ENCODE measurements at regions not wholly inside any gene's neighbourhood (a gene's known extent, or its start where the extent isn't known, plus 50 kb on each side); places are given as distances from the start of the nearest gene placed in this dataset.
"Not testable (repeated sequence)": the region's sequence is repeated elsewhere in the genome, so short reads cannot be mapped to it uniquely, and the experiment has no call there.

- no peak for DNase-seq (ENCODE audit: low spot score)
These were observed 199.7 kb downstream of the CRLF2 start for GRCh38 chrX:1012678-1013300.

DNA sequence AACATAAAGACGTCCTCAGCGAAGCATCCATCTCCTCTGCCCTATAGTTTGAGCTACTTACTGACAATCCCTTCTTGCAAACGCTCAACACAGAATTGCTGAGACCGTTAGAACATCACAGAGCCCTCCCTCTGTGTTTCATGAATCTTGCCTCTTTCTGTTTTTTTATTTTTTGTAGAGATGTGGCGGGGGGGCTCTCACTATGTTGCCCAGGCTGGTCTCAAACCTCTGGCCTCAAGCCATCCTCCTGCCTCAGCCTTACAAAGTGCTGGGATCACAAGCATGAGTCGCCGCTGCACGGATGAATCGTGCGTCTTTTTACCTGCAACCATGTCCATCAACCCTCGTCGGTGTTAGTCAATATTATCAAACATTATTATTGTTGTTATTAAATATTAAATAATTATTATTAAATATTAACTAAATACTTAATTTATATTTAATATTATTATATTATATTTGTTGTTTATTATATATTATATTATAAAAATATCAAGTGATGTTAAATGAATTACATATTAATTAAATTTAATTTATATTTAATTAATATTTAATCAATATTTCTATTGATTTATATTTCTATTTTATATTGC, 200.7 kb downstream of the CRLF2 start:
- no peak for DNase-seq (ENCODE audit: low spot score)

DNA sequence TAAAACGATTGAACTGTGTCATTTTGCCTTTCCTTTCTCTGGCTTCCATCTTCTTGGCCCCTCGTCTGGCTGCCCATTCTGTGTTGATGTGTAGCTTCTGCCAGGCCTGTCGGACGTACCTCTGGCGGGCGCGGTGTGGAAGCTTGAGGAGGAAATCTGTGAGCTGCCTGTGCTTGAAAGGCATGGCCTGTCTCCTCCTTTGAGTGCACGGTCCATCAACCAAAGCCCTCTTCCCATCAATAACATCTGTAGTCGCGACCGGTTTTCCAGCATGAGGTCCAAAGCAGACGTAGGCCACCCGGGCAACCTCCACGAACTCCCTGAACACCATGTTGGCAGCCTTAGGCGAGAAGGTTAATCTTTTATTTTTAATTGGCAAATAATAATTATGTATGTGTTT, 202.7 kb downstream of the CRLF2 start:
- no peak for DNase-seq (ENCODE audit: low spot score)

- no peak for DNase-seq (ENCODE audit: low spot score)
These were observed 206.2 kb downstream of the CRLF2 start for GRCh38 chrX:1006156-1006730.

- DNase-seq (ENCODE audit: low spot score) = no peak
These were observed 209.8 kb downstream of the CRLF2 start for GRCh38 chrX:1002611-1003010.

DNA sequence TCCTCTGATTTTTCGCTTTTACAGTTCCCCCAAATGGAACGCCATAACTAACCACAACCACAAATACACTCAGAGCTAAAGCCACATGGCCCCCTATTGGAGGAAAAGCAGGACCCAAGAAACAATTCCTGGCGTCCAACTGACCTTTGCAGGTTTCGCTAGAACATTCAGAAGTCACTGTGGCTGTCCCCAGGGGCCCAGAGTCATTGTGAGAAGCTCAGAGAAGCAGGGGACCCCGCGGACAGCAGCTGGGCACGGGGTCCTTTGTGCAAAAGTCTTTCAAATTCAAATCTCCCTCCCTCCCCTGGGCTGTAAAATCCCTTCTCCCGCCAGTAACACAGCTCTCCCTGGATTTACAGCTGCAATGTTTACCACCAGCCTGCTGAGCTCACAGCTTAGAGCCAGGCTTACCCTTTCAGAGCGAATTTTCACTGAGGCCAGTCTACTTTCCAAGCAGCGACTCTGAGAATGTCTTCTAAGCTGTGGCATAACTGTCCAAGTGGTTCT, 214.8 kb downstream of the CRLF2 start:
- no peak for DNase-seq (ENCODE audit: low spot score)

DNA sequence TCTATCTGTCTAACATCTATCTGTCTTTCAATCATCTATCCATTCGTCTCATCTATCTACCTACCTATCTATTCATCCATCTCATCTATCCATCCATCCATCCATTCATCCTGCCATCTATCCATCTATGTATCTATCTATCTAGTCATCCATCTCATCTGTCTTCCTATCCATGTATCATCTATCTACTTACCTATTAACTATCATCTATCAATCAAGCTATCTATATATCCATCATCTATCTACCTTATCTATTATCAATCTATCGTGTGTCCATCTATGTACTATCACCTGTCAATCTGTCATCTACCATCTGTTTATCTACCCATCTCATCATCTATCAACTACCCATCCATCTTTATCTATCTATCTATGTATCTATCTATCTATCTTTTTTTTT, 217.7 kb downstream of the CRLF2 start:
- DNase-seq (ENCODE audit: low spot score) = no peak

DNA sequence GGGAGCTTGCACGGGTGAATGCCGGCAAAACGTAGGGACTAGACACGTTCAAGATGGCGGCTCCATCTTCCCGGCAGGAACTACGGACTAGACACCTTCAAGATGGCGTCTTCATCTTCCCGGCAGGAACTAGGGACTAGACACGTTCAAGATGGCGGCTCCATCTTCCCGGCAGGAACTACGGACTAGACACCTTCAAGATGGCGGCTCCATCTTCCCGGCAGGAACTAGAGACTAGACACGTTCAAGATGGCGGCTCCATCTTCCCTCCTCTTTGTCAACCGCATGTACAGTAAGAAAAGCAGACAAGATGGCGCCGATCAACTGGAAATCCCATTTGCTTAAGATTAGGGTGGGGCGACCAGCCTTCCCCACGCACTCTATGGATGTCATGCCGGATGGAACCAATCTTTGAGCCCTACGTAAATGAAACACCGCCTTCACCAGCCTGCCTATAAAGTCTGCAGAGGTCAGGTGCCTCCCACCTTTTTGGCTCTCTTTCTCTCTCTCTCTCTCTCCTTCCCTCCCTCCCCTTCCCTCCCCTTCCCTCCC, 222.4 kb downstream of the CRLF2 start:
- no peak for DNase-seq (ENCODE audit: low spot score)

DNA sequence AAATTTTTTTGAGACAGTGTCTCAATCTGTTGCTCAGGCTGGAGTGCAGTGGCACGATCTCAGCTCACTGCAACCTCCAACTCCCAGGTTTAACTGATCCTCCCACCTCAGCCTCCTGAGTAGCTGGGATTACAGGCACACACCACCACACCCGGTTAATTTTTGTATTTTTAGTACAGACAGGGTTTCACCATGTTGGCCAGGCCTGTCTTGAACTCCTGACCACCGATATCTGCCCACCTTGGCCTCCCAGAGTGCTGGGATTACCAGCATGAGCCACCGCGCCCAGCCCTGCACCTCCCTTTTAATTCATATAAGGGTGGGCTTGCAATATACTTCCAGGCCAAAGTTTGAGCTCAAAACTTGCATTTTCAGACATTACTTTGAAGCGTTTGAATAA, 223.9 kb downstream of the CRLF2 start:
- not testable (repeated sequence) for DNase-seq (ENCODE audit: low spot score)

DNA sequence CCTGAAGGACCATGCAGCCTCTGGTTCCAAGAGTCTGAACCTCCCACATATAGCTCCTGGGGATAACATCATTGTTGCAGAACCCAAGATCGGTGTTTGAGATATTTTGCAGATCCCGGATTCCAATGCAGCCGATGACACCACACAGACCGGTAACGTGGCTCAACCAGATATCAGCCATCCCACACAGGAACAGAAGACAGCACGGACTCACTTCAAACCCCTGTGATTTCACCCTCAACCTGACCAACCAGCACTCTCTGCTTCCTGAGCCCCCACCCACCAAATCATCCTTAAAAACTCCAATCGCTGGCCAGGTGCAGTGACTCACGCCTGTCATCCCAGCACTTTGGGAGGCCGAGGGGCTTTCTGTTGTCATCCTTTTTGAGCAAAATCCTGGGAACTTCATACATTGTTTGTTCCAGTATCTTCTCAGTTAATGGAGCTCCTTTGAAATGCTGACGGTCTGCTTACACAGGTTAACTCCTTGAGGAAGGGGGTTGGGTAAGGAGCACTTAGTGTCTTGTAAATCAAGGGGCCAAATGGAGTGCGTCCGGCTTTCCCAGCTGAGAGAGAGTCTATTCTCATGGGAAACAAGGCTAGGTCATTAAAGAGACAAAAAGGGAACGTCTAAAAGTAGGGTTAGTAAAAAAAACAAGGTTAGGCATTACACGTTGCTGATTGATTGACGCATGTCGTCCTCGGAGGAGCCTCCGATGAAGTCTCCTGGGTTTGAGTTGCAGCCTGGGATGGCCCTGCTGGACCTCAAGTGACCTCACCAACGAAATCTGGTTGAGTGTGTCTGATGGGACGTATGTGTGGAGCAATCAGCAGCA, 230.4 kb downstream of the CRLF2 start:
- no peak for DNase-seq (ENCODE audit: low spot score)

DNA sequence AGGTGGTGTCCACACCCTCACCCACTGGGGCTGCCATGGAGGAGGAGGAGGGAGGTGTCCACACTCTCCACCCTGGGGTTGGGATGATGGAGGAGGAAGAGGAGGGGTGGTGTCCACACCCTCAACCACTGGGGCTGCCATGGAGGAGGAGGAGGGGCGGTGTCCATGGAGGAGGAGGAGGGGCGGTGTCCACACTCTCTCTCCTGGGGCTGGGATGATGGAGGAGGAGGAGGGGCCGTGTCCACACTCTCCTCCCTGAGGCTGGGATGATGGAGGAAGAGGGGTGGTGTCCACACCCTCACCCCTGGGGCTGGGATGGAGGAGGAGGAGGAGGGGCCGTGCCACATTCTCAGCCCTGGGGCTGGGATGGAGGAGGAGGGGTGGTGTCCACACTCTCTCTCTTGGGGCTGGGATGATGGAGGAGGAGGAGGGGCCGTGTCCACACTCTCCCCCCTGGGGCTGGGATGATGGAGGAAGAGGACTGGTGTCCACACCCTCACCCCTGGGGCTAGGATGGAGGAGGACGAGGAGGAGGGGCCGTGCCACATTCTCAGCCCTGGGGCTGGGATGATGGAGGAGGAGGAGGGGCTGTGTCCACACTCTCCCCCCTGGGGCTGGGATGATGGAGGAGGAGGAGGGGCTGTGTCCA, 231.7 kb downstream of the CRLF2 start:
- no peak for DNase-seq (ENCODE audit: low spot score)

DNA sequence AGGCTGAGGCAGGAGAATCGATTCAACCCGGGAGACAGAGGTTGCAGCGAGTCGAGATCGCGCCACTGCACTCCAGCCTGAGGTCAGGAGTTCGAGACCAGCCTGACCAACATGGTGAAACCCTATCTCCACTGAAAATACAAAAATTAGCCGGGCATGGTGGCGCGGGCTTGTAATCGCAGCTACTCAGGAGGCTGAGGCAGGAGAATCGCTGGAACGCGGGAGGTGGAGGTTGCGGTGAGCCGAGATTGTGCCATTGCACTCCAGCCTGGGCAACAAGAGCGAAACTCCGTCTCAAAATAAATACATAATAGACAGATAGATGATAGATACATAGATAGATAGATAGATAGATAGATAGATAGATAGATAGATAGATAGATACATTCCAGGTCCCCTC, 233.3 kb downstream of the CRLF2 start:
- DNase-seq (ENCODE audit: low spot score) = not testable (repeated sequence)

GRCh38 chrX:973010-973632, 239.3 kb downstream of the CRLF2 start:
- DNase-seq (ENCODE audit: low spot score) = no peak

DNA sequence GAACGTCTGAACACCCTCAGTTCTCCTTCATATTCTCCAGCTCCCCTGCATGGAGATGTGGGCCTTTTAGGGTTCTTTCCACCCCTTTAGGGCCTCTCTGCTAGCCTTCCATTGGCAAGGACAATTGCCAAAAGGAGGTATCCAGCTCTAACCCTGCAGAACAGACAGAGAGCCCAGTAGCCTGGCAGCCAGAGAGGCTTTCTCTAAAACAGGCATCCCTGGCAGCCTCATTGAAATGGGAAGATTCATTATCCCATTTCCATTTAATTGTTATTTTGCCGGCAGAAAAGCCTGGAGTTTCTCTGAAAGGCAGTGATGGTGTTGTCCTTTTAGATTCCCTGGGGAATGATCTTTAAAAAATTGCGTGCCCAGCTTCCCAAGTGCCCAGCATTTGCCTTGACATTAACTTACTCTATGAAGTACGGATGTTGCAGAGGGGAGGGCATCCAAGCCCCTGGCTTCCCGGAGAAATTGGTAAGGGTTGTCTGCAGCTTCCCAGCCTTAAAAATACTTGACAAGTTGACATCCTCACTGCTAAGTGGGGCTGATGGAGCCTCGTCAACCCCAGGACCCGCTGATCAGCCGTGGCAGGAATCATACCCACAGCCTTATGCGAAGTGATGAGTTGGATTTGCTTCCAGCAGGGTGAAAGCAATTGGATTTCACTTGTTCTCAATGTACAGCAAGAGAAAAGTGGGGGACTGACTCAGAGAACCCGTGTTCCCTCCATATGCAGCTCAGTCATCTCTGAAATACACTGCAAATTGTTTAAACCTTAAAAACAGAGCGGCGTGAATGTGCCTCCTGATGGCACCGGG, 244.1 kb downstream of the CRLF2 start:
- no peak for DNase-seq (ENCODE audit: low spot score)

DNA sequence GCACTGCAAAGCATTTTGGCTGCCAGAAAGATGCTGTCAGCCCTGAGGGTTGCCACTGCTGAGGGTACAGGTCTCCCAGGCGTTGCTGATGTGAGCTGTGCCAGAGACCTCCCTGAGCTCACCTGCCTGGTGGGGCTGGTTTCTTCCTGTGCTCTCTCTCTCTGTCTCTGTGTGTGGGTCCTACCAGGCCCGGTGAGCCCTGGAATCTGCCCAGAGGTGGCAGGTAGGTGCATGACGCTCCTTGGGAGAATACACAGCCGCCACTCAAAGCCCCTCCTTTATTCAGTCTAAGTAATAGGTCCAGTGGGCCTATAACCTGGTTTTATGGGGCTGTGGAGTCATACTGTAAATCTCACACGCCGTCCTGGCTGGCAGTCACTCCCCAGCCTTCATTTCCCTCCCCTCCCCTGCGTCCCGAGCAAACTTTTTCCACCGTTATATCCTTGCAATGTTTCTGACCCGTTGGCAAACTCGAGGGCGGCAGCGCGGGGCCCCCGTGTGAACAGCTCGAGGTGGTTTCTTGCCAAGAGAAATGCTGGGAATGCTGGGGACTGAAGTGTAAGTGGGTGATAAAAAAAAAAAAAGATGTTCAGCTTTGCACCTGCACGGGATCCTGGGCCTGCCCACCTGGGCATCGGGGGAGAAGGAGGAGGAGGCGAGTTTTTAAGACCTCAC, 245.9 kb downstream of the CRLF2 start:
- DNase-seq (ENCODE audit: low spot score) = no peak

DNA sequence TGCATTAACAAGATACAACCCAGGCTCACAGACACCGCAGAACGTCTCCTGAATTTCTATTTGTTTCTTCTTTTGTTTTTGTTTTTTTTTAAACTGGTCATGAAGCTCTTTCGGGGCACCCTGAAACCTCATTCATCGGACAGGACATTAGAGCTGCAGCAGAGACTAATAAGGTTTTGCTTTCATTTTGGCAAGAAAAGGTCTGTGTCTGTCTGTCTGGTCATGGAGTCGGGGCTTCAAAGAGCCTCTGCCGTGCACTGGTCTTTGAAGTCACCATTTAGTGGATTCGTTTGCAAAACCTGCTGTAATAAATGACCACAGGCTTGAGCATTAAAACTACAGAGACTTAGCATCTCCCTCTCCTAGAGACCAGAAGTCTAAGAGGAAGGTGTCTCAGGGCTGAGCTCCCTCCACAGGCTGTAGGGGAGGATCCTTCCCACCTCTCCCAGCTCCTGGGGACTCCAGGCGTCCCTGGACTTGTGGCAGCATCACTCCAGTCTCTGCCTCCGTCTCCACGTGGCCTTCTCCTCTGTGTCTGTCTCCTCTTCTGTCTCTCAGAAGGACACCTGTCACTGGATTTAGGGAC, 247.5 kb downstream of the CRLF2 start:
- no peak for DNase-seq (ENCODE audit: low spot score)

GRCh38 chrX:960821-961220, 251.6 kb downstream of the CRLF2 start:
- no peak for DNase-seq (ENCODE audit: low spot score)

GRCh38 chrX:959595-959994, 252.9 kb downstream of the CRLF2 start:
- DNase-seq (ENCODE audit: low spot score) = no peak

- DNase-seq (ENCODE audit: low spot score) = not testable (repeated sequence)
These were observed 257.2 kb downstream of the CRLF2 start for GRCh38 chrX:955168-955781.

Measured in RKO (cell line).